ENCODE measurements at regions not wholly inside any gene's neighbourhood (a gene's known extent, or its start where the extent isn't known, plus 50 kb on each side); places are given as distances from the start of the nearest gene placed in this dataset.

DNA sequence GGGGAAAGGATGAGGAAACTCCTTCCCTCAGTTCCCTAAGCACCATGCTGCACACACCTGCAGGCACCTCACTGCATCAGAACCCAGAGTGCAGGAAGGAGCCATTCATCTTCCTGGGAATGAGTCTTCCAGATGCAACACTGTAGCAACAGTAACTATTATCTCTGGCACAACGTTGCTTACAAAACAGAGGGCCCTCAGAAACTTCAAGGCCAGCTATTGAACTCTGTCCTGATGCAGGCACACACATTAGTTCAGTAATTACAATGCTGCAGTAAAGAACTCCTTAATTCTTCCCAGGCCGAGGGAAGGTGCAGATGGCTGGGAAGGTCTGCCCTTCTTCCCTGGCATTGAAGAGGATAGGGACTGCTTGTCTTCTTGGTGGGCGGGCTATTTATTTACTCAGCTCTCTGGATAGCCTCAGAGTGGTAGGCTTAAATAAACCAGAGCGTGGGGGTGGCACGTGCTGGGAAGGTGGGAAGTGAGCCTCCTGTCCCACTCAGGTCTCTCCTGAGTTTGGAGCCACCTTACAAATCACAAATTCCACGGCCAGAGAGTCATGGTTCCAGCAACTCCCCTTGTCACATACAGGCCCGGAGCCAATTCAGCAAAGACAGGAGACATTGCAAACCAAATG is 125.1 kb upstream of the JCAD start:
- TF ChIP-seq, protein P1, sequence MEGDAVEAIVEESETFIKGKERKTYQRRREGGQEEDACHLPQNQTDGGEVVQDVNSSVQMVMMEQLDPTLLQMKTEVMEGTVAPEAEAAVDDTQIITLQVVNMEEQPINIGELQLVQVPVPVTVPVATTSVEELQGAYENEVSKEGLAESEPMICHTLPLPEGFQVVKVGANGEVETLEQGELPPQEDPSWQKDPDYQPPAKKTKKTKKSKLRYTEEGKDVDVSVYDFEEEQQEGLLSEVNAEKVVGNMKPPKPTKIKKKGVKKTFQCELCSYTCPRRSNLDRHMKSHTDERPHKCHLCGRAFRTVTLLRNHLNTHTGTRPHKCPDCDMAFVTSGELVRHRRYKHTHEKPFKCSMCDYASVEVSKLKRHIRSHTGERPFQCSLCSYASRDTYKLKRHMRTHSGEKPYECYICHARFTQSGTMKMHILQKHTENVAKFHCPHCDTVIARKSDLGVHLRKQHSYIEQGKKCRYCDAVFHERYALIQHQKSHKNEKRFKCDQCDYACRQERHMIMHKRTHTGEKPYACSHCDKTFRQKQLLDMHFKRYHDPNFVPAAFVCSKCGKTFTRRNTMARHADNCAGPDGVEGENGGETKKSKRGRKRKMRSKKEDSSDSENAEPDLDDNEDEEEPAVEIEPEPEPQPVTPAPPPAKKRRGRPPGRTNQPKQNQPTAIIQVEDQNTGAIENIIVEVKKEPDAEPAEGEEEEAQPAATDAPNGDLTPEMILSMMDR (tag by site-specific recombination; IDR thresholded peaks at IDR 0.05) = no peak
- TF ChIP-seq, protein P2, sequence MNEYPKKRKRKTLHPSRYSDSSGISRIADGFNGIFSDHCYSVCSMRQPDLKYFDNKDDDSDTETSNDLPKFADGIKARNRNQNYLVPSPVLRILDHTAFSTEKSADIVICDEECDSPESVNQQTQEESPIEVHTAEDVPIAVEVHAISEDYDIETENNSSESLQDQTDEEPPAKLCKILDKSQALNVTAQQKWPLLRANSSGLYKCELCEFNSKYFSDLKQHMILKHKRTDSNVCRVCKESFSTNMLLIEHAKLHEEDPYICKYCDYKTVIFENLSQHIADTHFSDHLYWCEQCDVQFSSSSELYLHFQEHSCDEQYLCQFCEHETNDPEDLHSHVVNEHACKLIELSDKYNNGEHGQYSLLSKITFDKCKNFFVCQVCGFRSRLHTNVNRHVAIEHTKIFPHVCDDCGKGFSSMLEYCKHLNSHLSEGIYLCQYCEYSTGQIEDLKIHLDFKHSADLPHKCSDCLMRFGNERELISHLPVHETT (tag by site-specific recombination; IDR thresholded peaks at IDR 0.05) = no peak
- TF ChIP-seq ZNF2 (tag by site-specific recombination; IDR thresholded peaks at IDR 0.05) (no peak), ZSCAN30 (tag by site-specific recombination; IDR thresholded peaks at IDR 0.05) (no peak), ZNF785 (tag by site-specific recombination; IDR thresholded peaks at IDR 0.05) (no peak), ZBTB7A (tag by site-specific recombination; IDR thresholded peaks at IDR 0.05; ENCODE audit: low read depth) (no peak), ZNF394 (tag by site-specific recombination; IDR thresholded peaks at IDR 0.05; ENCODE audit: borderline replicate concordance) (no peak), BCL11B (tag by site-specific recombination; IDR thresholded peaks at IDR 0.05; ENCODE audit: low read depth) (no peak), ZNF335 (tag by site-specific recombination; conservative IDR thresholded peaks at IDR 0.05) (no peak), ZNF747 (tag by site-specific recombination; IDR thresholded peaks at IDR 0.05) (no peak), ZNF391 (tag by site-specific recombination; IDR thresholded peaks at IDR 0.05; ENCODE audit: borderline replicate concordance, low read depth) (no peak), ZNF175 (tag by site-specific recombination; IDR thresholded peaks at IDR 0.05) (no peak)

Measured in HEK293 (cell line).